Epithelial cell of proximal tubule (primary cell): ENCODE measurements at regions not wholly inside any gene's neighbourhood (a gene's known extent, or its start where the extent isn't known, plus 50 kb on each side); places are given as distances from the start of the nearest gene placed in this dataset.
"Not testable (repeated sequence)": the region's sequence is repeated elsewhere in the genome, so short reads cannot be mapped to it uniquely, and the experiment has no call there.

Experiments used
- DNase-seq: peaks from one replicate; pipeline ENCODE4 v3.0.0-alpha.2; 2011; ENCODE audit warnings: low read depth
- H3K4me3 ChIP-seq: 2 replicates; pipeline ENCODE4 v1.5.1; 2011; ENCODE audit warnings: low read depth, mild to moderate bottlenecking, low read length
- CTCF ChIP-seq: conservative IDR thresholded peaks from 2 replicates; pipeline ENCODE4 v1.5.1; 2012; ENCODE audit warnings: low read depth, mild to moderate bottlenecking, low read length

- TF ChIP-seq CTCF, result no peak
- no peak for DNase-seq
- no peak overlapping the region for H3K4me3 ChIP-seq
Observed at GRCh38 chr2:157004789-157005188, 252.7 kb upstream of the GALNT5 start.

GRCh38 chr2:157015015-157015575, 242.4 kb upstream of the GALNT5 start:
- no peak for DNase-seq
- no peak overlapping the region for H3K4me3 ChIP-seq
- no peak for TF ChIP-seq CTCF

GRCh38 chr2:157023264-157023663, 234.2 kb upstream of the GALNT5 start:
- not testable (repeated sequence) for H3K4me3 ChIP-seq, DNase-seq

- H3K4me3 ChIP-seq, result no peak overlapping the region
- no peak for DNase-seq
- TF ChIP-seq CTCF, result no peak
Observed at GRCh38 chr2:157024129-157024528, 233.4 kb upstream of the GALNT5 start.

GRCh38 chr2:157032017-157032416, 225.5 kb upstream of the GALNT5 start:
- DNase-seq, result peak; percentile 37
- no peak overlapping the region for H3K4me3 ChIP-seq
- TF ChIP-seq CTCF, result no peak

- no peak for TF ChIP-seq CTCF
- no peak for DNase-seq
- no peak overlapping the region for H3K4me3 ChIP-seq
Observed at GRCh38 chr2:157036726-157037125, 220.8 kb upstream of the GALNT5 start.

GRCh38 chr2:157043786-157044185, 213.7 kb upstream of the GALNT5 start:
- no peak for TF ChIP-seq CTCF
- no peak for DNase-seq

More at GRCh38 chr2:157043786-157044185, 213.7 kb upstream of the GALNT5 start:
- H3K4me3 ChIP-seq, result no peak overlapping the region
